ENCODE measurements at regions not wholly inside any gene's neighbourhood (a gene's known extent, or its start where the extent isn't known, plus 50 kb on each side); places are given as distances from the start of the nearest gene placed in this dataset.

GRCh38 chr15:63434576-63435186 is 53.0 kb upstream of the CA12 start:
- Histone ChIP-seq H3K27me3 (replicated peaks; ENCODE audit: control insufficient read depth, insufficient read depth, low read length) (no peaks in the 10 kb centered on the region), H3K36me3 (ENCODE audit: control insufficient read depth, insufficient read depth, low read length, severe bottlenecking) (no peaks in the 10 kb centered on the region), H3K4me3 (ENCODE audit: low read length) (no peak overlapping the region), H3K9ac (ENCODE audit: low read length) (no peak overlapping the region), H3K4me1 (ENCODE audit: control insufficient read depth, insufficient read depth, low read length) (peaks cover 22% of the 10 kb centered on the region), H3K9me3 (ENCODE audit: control insufficient read depth, low read length) (no peaks in the 10 kb centered on the region)
- no peak for DNase-seq (ENCODE audit: low read depth)

GRCh38 chr15:63435204-63435820 is 53.7 kb upstream of the CA12 start:
- Histone ChIP-seq H3K9me3 (ENCODE audit: control insufficient read depth, low read length) (no peaks in the 10 kb centered on the region), H3K27me3 (replicated peaks; ENCODE audit: control insufficient read depth, insufficient read depth, low read length) (no peaks in the 10 kb centered on the region), H3K9ac (ENCODE audit: low read length) (no peak overlapping the region), H3K4me1 (ENCODE audit: control insufficient read depth, insufficient read depth, low read length) (peaks cover 22% of the 10 kb centered on the region), H3K36me3 (ENCODE audit: control insufficient read depth, insufficient read depth, low read length, severe bottlenecking) (no peaks in the 10 kb centered on the region), H3K4me3 (ENCODE audit: low read length) (no peak overlapping the region)
- no peak for DNase-seq (ENCODE audit: low read depth)

- Histone ChIP-seq H3K4me1 (ENCODE audit: control insufficient read depth, insufficient read depth, low read length) (peaks cover 17% of the 10 kb centered on the region), H3K27me3 (replicated peaks; ENCODE audit: control insufficient read depth, insufficient read depth, low read length) (no peaks in the 10 kb centered on the region), H3K4me3 (ENCODE audit: low read length) (no peak overlapping the region), H3K9me3 (ENCODE audit: control insufficient read depth, low read length) (no peaks in the 10 kb centered on the region), H3K9ac (ENCODE audit: low read length) (no peak overlapping the region), H3K36me3 (ENCODE audit: control insufficient read depth, insufficient read depth, low read length, severe bottlenecking) (no peaks in the 10 kb centered on the region)
- DNase-seq (ENCODE audit: low read depth): no peak
These were observed 54.7 kb upstream of the CA12 start for GRCh38 chr15:63436341-63436740.

- Histone ChIP-seq H3K4me1 (ENCODE audit: control insufficient read depth, insufficient read depth, low read length) (peaks cover 17% of the 10 kb centered on the region), H3K4me3 (ENCODE audit: low read length) (no peak overlapping the region), H3K36me3 (ENCODE audit: control insufficient read depth, insufficient read depth, low read length, severe bottlenecking) (no peaks in the 10 kb centered on the region), H3K9ac (ENCODE audit: low read length) (peak overlapping the region; percentile 37), H3K9me3 (ENCODE audit: control insufficient read depth, low read length) (no peaks in the 10 kb centered on the region), H3K27me3 (replicated peaks; ENCODE audit: control insufficient read depth, insufficient read depth, low read length) (no peaks in the 10 kb centered on the region)
- DNase-seq (ENCODE audit: low read depth): peak; percentile 84
These were observed 55.3 kb upstream of the CA12 start for GRCh38 chr15:63436872-63437375.

- Histone ChIP-seq H3K4me1 (ENCODE audit: control insufficient read depth, insufficient read depth, low read length) (peaks cover 17% of the 10 kb centered on the region), H3K9ac (ENCODE audit: low read length) (no peak overlapping the region), H3K36me3 (ENCODE audit: control insufficient read depth, insufficient read depth, low read length, severe bottlenecking) (no peaks in the 10 kb centered on the region), H3K9me3 (ENCODE audit: control insufficient read depth, low read length) (no peaks in the 10 kb centered on the region), H3K27me3 (replicated peaks; ENCODE audit: control insufficient read depth, insufficient read depth, low read length) (peaks cover 4% of the 10 kb centered on the region), H3K4me3 (ENCODE audit: low read length) (no peak overlapping the region)
- no peak for DNase-seq (ENCODE audit: low read depth)
These were observed 58.1 kb upstream of the CA12 start for GRCh38 chr15:63439536-63440264.

- Histone ChIP-seq H3K27me3 (replicated peaks; ENCODE audit: control insufficient read depth, insufficient read depth, low read length) (peaks cover 4% of the 10 kb centered on the region), H3K4me1 (ENCODE audit: control insufficient read depth, insufficient read depth, low read length) (peaks cover 17% of the 10 kb centered on the region), H3K4me3 (ENCODE audit: low read length) (no peak overlapping the region), H3K9ac (ENCODE audit: low read length) (no peak overlapping the region), H3K36me3 (ENCODE audit: control insufficient read depth, insufficient read depth, low read length, severe bottlenecking) (no peaks in the 10 kb centered on the region), H3K9me3 (ENCODE audit: control insufficient read depth, low read length) (no peaks in the 10 kb centered on the region)
- no peak for DNase-seq (ENCODE audit: low read depth)
These were observed 58.6 kb upstream of the CA12 start for GRCh38 chr15:63440265-63440648.

- Histone ChIP-seq H3K36me3 (ENCODE audit: control insufficient read depth, insufficient read depth, low read length, severe bottlenecking) (no peaks in the 10 kb centered on the region), H3K4me1 (ENCODE audit: control insufficient read depth, insufficient read depth, low read length) (peaks cover 17% of the 10 kb centered on the region), H3K9ac (ENCODE audit: low read length) (no peak overlapping the region), H3K9me3 (ENCODE audit: control insufficient read depth, low read length) (no peaks in the 10 kb centered on the region), H3K27me3 (replicated peaks; ENCODE audit: control insufficient read depth, insufficient read depth, low read length) (peaks cover 4% of the 10 kb centered on the region), H3K4me3 (ENCODE audit: low read length) (no peak overlapping the region)
- no peak for DNase-seq (ENCODE audit: low read depth)
These were observed 59.1 kb upstream of the CA12 start for GRCh38 chr15:63440756-63441155.

- Histone ChIP-seq H3K9ac (ENCODE audit: low read length) (no peak overlapping the region), H3K9me3 (ENCODE audit: control insufficient read depth, low read length) (no peaks in the 10 kb centered on the region), H3K36me3 (ENCODE audit: control insufficient read depth, insufficient read depth, low read length, severe bottlenecking) (no peaks in the 10 kb centered on the region), H3K4me1 (ENCODE audit: control insufficient read depth, insufficient read depth, low read length) (peaks cover 14% of the 10 kb centered on the region), H3K27me3 (replicated peaks; ENCODE audit: control insufficient read depth, insufficient read depth, low read length) (peaks cover 4% of the 10 kb centered on the region), H3K4me3 (ENCODE audit: low read length) (no peak overlapping the region)
- DNase-seq (ENCODE audit: low read depth): no peak
These were observed 59.6 kb upstream of the CA12 start for GRCh38 chr15:63441266-63441665.

- Histone ChIP-seq H3K36me3 (ENCODE audit: control insufficient read depth, insufficient read depth, low read length, severe bottlenecking) (no peaks in the 10 kb centered on the region), H3K4me1 (ENCODE audit: control insufficient read depth, insufficient read depth, low read length) (peaks cover 6% of the 10 kb centered on the region), H3K27me3 (replicated peaks; ENCODE audit: control insufficient read depth, insufficient read depth, low read length) (peaks cover 4% of the 10 kb centered on the region), H3K9ac (ENCODE audit: low read length) (no peak overlapping the region), H3K4me3 (ENCODE audit: low read length) (no peak overlapping the region), H3K9me3 (ENCODE audit: control insufficient read depth, low read length) (no peaks in the 10 kb centered on the region)
- DNase-seq (ENCODE audit: low read depth): no peak
These were observed 60.4 kb upstream of the CA12 start for GRCh38 chr15:63442080-63442479.

GRCh38 chr15:63444611-63445010 is 59.8 kb upstream of the USP3 start:
- no peak overlapping the region for H3K9ac ChIP-seq (ENCODE audit: low read length)
- H3K9me3 ChIP-seq (ENCODE audit: control insufficient read depth, low read length): no peaks in the 10 kb centered on the region
- H3K4me1 ChIP-seq (ENCODE audit: control insufficient read depth, insufficient read depth, low read length): peaks cover 3% of the 10 kb centered on the region
- DNase-seq (ENCODE audit: low read depth): no peak
- H3K27me3 ChIP-seq (replicated peaks; ENCODE audit: control insufficient read depth, insufficient read depth, low read length): peaks cover 4% of the 10 kb centered on the region
- no peak overlapping the region for H3K4me3 ChIP-seq (ENCODE audit: low read length)
- no peaks in the 10 kb centered on the region for H3K36me3 ChIP-seq (ENCODE audit: control insufficient read depth, insufficient read depth, low read length, severe bottlenecking)

- no peak overlapping the region for H3K4me3 ChIP-seq (ENCODE audit: low read length)
These were observed 58.1 kb upstream of the USP3 start for GRCh38 chr15:63446255-63446654.

More at GRCh38 chr15:63446255-63446654, 58.1 kb upstream of the USP3 start:
- H3K9ac ChIP-seq (ENCODE audit: low read length): no peak overlapping the region
- H3K36me3 ChIP-seq (ENCODE audit: control insufficient read depth, insufficient read depth, low read length, severe bottlenecking): no peaks in the 10 kb centered on the region
- peaks cover 4% of the 10 kb centered on the region for H3K27me3 ChIP-seq (replicated peaks; ENCODE audit: control insufficient read depth, insufficient read depth, low read length)
- peaks cover 8% of the 10 kb centered on the region for H3K4me1 ChIP-seq (ENCODE audit: control insufficient read depth, insufficient read depth, low read length)
- H3K9me3 ChIP-seq (ENCODE audit: control insufficient read depth, low read length): no peaks in the 10 kb centered on the region
- no peak for DNase-seq (ENCODE audit: low read depth)
